GM12874 (cell line): ENCODE measurements at regions not wholly inside any gene's neighbourhood (a gene's known extent, or its start where the extent isn't known, plus 50 kb on each side); places are given as distances from the start of the nearest gene placed in this dataset.

Experiments
- CTCF ChIP-seq: IDR thresholded peaks from 2 replicates; pipeline ENCODE4 v1.5.1; 2011; ENCODE audit warnings: low read depth, mild to moderate bottlenecking, control low read depth, low read length, moderate library complexity; ENCODE audit not compliant: insufficient read depth

- no peak for TF ChIP-seq CTCF
These were observed 373.4 kb downstream of the TMEM121 start for GRCh38 chr14:105899657-105900397.

GRCh38 chr14:105900398-105901160 lies 374.2 kb downstream of the TMEM121 start:
- no peak for TF ChIP-seq CTCF

- no peak for TF ChIP-seq CTCF
These were observed 374.8 kb downstream of the TMEM121 start for GRCh38 chr14:105901226-105901625.

- TF ChIP-seq CTCF, result no peak
These were observed 375.9 kb downstream of the TMEM121 start for GRCh38 chr14:105902131-105902898.

GRCh38 chr14:105903971-105904370 lies 377.6 kb downstream of the TMEM121 start:
- TF ChIP-seq CTCF, result no peak

- TF ChIP-seq CTCF, result no peak
These were observed 378.0 kb downstream of the TMEM121 start for GRCh38 chr14:105904379-105904778.

GRCh38 chr14:105905456-105905855 lies 379.1 kb downstream of the TMEM121 start:
- TF ChIP-seq CTCF, result no peak
